ENCODE measurements at regions not wholly inside any gene's neighbourhood (a gene's known extent, or its start where the extent isn't known, plus 50 kb on each side); places are given as distances from the start of the nearest gene placed in this dataset.

DNA sequence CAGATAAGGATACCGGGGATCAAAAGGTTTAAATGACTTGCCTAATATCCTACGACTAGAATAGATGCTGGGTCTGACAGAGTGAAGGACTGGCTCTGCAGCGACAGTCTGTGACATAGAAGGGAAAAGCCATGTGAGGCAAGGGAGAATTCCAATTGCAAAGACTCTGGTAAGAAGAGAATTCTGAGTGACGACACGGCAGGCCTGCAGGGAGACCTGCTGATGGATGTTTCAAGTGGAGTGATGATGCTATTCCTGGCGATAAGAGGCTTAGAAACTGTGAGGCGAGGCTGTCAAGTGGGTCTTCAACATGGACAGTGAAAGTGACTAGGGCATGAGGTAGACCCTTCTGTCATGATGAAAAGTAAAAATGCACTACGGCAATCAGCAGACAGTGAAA lies 176.6 kb upstream of the PBX1 start:
- no peaks in the 10 kb centered on the region for H3K4me1 ChIP-seq (replicated peaks in 1 of 2; ENCODE audit: control insufficient read depth in 2 of 2, insufficient read depth in 2 of 2, low read length in 2 of 2)
- no peak overlapping the region for H3K4me3 ChIP-seq
- FAIRE-seq, result no peak
- BruUV-seq (replicated peaks), result no TSS peak
- no peak overlapping the region for H3K4me2 ChIP-seq (ENCODE audit: insufficient read depth, low read length)
- H4K20me1 ChIP-seq (replicated peaks; ENCODE audit: control insufficient read depth, insufficient read depth, low read length), result no peaks in the 10 kb centered on the region
- WGBS (ENCODE audit: insufficient coverage, low coverage, missing lambda C conversion rate), result 0% methylated on average over 8 of the region's 8 CpGs
- intact Hi-C loops (cut with micrococcal nuclease), result no loop called here
- no peaks in the 10 kb centered on the region for H3K36me3 ChIP-seq (ENCODE audit: control insufficient read depth, insufficient read depth, low read length)
- no peaks in the 10 kb centered on the region for H3K9me1 ChIP-seq (ENCODE audit: control insufficient read depth, insufficient read depth, low read length)
- H3K27me3 ChIP-seq (ENCODE audit: control insufficient read depth in 2 of 2, insufficient read depth in 2 of 2, low read length in 2 of 2), result no peaks in the 10 kb centered on the region
- H2AFZ ChIP-seq (ENCODE audit: low read depth, low read length), result no peak overlapping the region
- TF ChIP-seq ZFPM2 (CRISPR knock-in tag; IDR thresholded peaks at IDR 0.05) (no peak), SMAD4 (CRISPR knock-in tag; conservative IDR thresholded peaks at IDR 0.05) (no peak), ZNF165 (CRISPR knock-in tag; IDR thresholded peaks at IDR 0.05; ENCODE audit: borderline replicate concordance) (no peak), ZNF41 (CRISPR knock-in tag; conservative IDR thresholded peaks at IDR 0.05) (no peak), CBX8 (IDR thresholded peaks at IDR 0.05; ENCODE audit: borderline replicate concordance, extremely low read depth, low read depth, low read length, poor library complexity, severe bottlenecking) (no peak), NBN (IDR thresholded peaks at IDR 0.05; ENCODE audit: low read depth) (no peak), ZNF384 (IDR thresholded peaks at IDR 0.05; ENCODE audit: low read depth, low read length) (no peak)
- ChIA-PET CTCF (ENCODE audit: low intra/inter-chr PET ratio) (no interaction called here), POLR2A (no interaction called here)
- no peak for ATAC-seq
- no peaks in the 10 kb centered on the region for H3K79me2 ChIP-seq (ENCODE audit: control insufficient read depth, insufficient read depth, low read length)
- in situ Hi-C loops (cut with MboI), result no loop called here
- no peak overlapping the region for H3K9ac ChIP-seq (ENCODE audit: insufficient read depth in 1 of 2, low read depth in 2 of 2, low read length in 2 of 2)
- H3K9me3 ChIP-seq (replicated peaks; ENCODE audit: control insufficient read depth, insufficient read depth, low read depth, low read length), result no peaks in the 10 kb centered on the region
- DNase-seq (ENCODE audit: extremely low read depth in 1 of 4, low spot score in 3 of 4), result no peak
- H3K27ac ChIP-seq (ENCODE audit: extremely low read depth, low read depth, low read length), result no peak overlapping the region

DNA sequence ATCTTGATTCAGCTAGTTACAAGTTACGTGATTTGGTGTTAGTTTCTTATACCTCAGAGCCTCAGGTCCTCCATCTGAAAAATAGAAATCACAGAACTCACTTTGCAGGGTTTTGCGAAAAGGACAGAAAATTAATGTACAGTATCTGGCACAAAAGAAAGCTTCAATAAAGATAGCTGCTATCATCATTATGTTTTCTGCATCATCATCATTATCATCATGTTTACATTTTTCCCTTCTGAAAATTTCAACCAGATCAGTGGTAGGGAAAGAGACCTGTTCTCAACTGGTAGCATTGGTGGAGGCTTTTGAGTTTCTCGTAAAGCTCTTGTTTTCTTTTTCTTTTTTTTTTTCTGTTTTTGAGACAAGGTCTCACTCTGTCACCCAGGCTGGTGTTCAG lies 174.7 kb upstream of the PBX1 start:
- no peak for TF ChIP-seq SUPT5H (IDR thresholded peaks at IDR 0.05)
- TF ChIP-seq C11orf30 (IDR thresholded peaks at IDR 0.05; ENCODE audit: low read depth), result 0 out of 2 replicates have a peak, but pooled peaks have one; percentile 10
- TF ChIP-seq ZNF316 (IDR thresholded peaks at IDR 0.05), result peak; percentile 61; the same call in 1 of the 2 replicates
- TF ChIP-seq ZZZ3 (IDR thresholded peaks at IDR 0.05), result no peak
- TF ChIP-seq SMAD3 (CRISPR knock-in tag; conservative IDR thresholded peaks at IDR 0.05), result no peak
- TF ChIP-seq, protein P1, sequence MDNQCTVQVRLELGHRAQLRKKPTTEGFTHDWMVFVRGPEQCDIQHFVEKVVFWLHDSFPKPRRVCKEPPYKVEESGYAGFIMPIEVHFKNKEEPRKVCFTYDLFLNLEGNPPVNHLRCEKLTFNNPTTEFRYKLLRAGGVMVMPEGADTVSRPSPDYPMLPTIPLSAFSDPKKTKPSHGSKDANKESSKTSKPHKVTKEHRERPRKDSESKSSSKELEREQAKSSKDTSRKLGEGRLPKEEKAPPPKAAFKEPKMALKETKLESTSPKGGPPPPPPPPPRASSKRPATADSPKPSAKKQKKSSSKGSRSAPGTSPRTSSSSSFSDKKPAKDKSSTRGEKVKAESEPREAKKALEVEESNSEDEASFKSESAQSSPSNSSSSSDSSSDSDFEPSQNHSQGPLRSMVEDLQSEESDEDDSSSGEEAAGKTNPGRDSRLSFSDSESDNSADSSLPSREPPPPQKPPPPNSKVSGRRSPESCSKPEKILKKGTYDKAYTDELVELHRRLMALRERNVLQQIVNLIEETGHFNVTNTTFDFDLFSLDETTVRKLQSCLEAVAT (IDR thresholded peaks at IDR 0.05), result no peak
- TF ChIP-seq, protein P2, sequence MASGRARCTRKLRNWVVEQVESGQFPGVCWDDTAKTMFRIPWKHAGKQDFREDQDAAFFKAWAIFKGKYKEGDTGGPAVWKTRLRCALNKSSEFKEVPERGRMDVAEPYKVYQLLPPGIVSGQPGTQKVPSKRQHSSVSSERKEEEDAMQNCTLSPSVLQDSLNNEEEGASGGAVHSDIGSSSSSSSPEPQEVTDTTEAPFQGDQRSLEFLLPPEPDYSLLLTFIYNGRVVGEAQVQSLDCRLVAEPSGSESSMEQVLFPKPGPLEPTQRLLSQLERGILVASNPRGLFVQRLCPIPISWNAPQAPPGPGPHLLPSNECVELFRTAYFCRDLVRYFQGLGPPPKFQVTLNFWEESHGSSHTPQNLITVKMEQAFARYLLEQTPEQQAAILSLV (tag; IDR thresholded peaks at IDR 0.05), result no peak
- TF ChIP-seq MAFG (tag; conservative IDR thresholded peaks at IDR 0.05), result 0 out of 2 replicates have a peak, but pooled peaks have one; percentile 30
- no peak for TF ChIP-seq PTTG1 (tag; IDR thresholded peaks at IDR 0.05; ENCODE audit: low read depth)
- DNase-seq (ENCODE audit: extremely low read depth in 1 of 4, low spot score in 3 of 4) (no peak), FAIRE-seq (no peak), ATAC-seq (no peak)
- no TSS peak for BruUV-seq (replicated peaks)
- no peaks in the 10 kb centered on the region for H3K27me3 ChIP-seq (ENCODE audit: control insufficient read depth in 2 of 2, insufficient read depth in 2 of 2, low read length in 2 of 2)
- in situ Hi-C loops (cut with MboI), result no loop called here
- CTCF ChIA-PET (ENCODE audit: low intra/inter-chr PET ratio), result no interaction called here
- no peak overlapping the region for H3K27ac ChIP-seq (ENCODE audit: extremely low read depth, low read depth, low read length)
- H3K36me3 ChIP-seq (ENCODE audit: control insufficient read depth, insufficient read depth, low read length), result no peaks in the 10 kb centered on the region
- WGBS (ENCODE audit: insufficient coverage, low coverage, missing lambda C conversion rate), result 2% methylated on average over 3 of the region's 3 CpGs
- intact Hi-C loops (cut with micrococcal nuclease), result no loop called here
- H3K79me2 ChIP-seq (ENCODE audit: control insufficient read depth, insufficient read depth, low read length), result no peaks in the 10 kb centered on the region
- H3K4me2 ChIP-seq (ENCODE audit: insufficient read depth, low read length), result no peak overlapping the region
- H3K9ac ChIP-seq (ENCODE audit: insufficient read depth in 1 of 2, low read depth in 2 of 2, low read length in 2 of 2), result no peak overlapping the region
- no peak overlapping the region for H3K4me3 ChIP-seq
- no peak overlapping the region for H2AFZ ChIP-seq (ENCODE audit: low read depth, low read length)
- no peaks in the 10 kb centered on the region for H3K9me3 ChIP-seq (replicated peaks; ENCODE audit: control insufficient read depth, insufficient read depth, low read depth, low read length)
- H3K4me1 ChIP-seq (replicated peaks in 1 of 2; ENCODE audit: control insufficient read depth in 2 of 2, insufficient read depth in 2 of 2, low read length in 2 of 2), result no peaks in the 10 kb centered on the region
- no peaks in the 10 kb centered on the region for H3K9me1 ChIP-seq (ENCODE audit: control insufficient read depth, insufficient read depth, low read length)
- POLR2A ChIA-PET, result no interaction called here
- H4K20me1 ChIP-seq (replicated peaks; ENCODE audit: control insufficient read depth, insufficient read depth, low read length), result no peaks in the 10 kb centered on the region

Data from K562 (cell line).